GM19324 (cell line): ENCODE measurements at regions not wholly inside any gene's neighbourhood (a gene's known extent, or its start where the extent isn't known, plus 50 kb on each side); places are given as distances from the start of the nearest gene placed in this dataset.

Source experiments
- ATAC-seq: cut with Tn5 transposase; IDR thresholded peaks from one replicate; pipeline ENCODE4 v1.9.1; 2021; ENCODE audit warnings: mild to moderate bottlenecking, moderate library complexity; ENCODE audit not compliant: unreplicated experiment, low FRiP score

GRCh38 chr1:101745551-101746270, 251.0 kb downstream of the OLFM3 start:
- no peak for ATAC-seq

GRCh38 chr1:101748077-101748476, 248.6 kb downstream of the OLFM3 start:
- ATAC-seq = no peak
